ENCODE measurements at regions not wholly inside any gene's neighbourhood (a gene's known extent, or its start where the extent isn't known, plus 50 kb on each side); places are given as distances from the start of the nearest gene placed in this dataset.
"Not testable (repeated sequence)": the region's sequence is repeated elsewhere in the genome, so short reads cannot be mapped to it uniquely, and the experiment has no call there.

- H3K27me3 ChIP-seq (ENCODE audit: control insufficient read depth, insufficient read depth, low read length) = no peaks in the 10 kb centered on the region
- intact Hi-C loops (cut with micrococcal nuclease) = no loop called here
- no peak overlapping the region for H3K14ac ChIP-seq (replicated peaks; ENCODE audit: low read depth, low read length)
- no peak overlapping the region for H2BK15ac ChIP-seq (ENCODE audit: low read depth, low read length)
- no peak overlapping the region for H4K8ac ChIP-seq (ENCODE audit: low read depth in 2 of 2, low read length in 2 of 2)
- no peak overlapping the region for H3K18ac ChIP-seq (ENCODE audit: low read depth, low read length)
- no peak overlapping the region for H2BK5ac ChIP-seq (ENCODE audit: low read depth, low read length, poor library complexity, severe bottlenecking)
- H3K4me3 ChIP-seq (ENCODE audit: insufficient read depth, low read depth, low read length) = no peak overlapping the region
- no peak overlapping the region for H3K4me2 ChIP-seq (ENCODE audit: low read depth, low read length)
- no peaks in the 10 kb centered on the region for H3K9me3 ChIP-seq (ENCODE audit: control insufficient read depth, insufficient read depth, low read length)
- dilution Hi-C loops (cut with HindIII; ENCODE audit: low sequenced_read_pairs, unreplicated experiment) = no loop called here
- H3K9ac ChIP-seq (ENCODE audit: low read depth, low read length) = no peak overlapping the region
- BruUV-seq (replicated peaks) = no TSS peak
- ATAC-seq (ENCODE audit: low read depth) (no peak), DNase-seq (no peak)
- H3K23ac ChIP-seq (ENCODE audit: low read depth, low read length) = no peak overlapping the region
- ChIA-PET POLR2A (ENCODE audit: unreplicated experiment) (no interaction called here), CTCF (no interaction called here)
- no peaks in the 10 kb centered on the region for H4K20me1 ChIP-seq (ENCODE audit: insufficient read depth, low read length)
- no peaks in the 10 kb centered on the region for H3K79me1 ChIP-seq (ENCODE audit: low read depth in 1 of 2, low read length in 2 of 2)
- no peak overlapping the region for H4K91ac ChIP-seq (ENCODE audit: insufficient read depth, low read depth, low read length)
- H2AFZ ChIP-seq (replicated peaks; ENCODE audit: low read length, poor library complexity) = no peak overlapping the region
- no peak overlapping the region for H2BK120ac ChIP-seq (ENCODE audit: low read depth, low read length)
- no peaks in the 10 kb centered on the region for H3K9me1 ChIP-seq (ENCODE audit: insufficient read depth, low read length)
- H3K4ac ChIP-seq (ENCODE audit: low read depth, low read length) = no peak overlapping the region
- no peaks in the 10 kb centered on the region for H3K36me3 ChIP-seq (ENCODE audit: control insufficient read depth, insufficient read depth, low read length)
- no peak overlapping the region for H3K27ac ChIP-seq (ENCODE audit: insufficient read depth, low read length)
- TF ChIP-seq MXI1 (IDR thresholded peaks at IDR 0.05; ENCODE audit: borderline replicate concordance, low read depth, low read length) = no peak
- no peak for TF ChIP-seq RFX5 (IDR thresholded peaks at IDR 0.05; ENCODE audit: low read depth, low read length)
- no peak for TF ChIP-seq MAFK (IDR thresholded peaks at IDR 0.05; ENCODE audit: low read depth, low read length)
- TF ChIP-seq, protein P1, sequence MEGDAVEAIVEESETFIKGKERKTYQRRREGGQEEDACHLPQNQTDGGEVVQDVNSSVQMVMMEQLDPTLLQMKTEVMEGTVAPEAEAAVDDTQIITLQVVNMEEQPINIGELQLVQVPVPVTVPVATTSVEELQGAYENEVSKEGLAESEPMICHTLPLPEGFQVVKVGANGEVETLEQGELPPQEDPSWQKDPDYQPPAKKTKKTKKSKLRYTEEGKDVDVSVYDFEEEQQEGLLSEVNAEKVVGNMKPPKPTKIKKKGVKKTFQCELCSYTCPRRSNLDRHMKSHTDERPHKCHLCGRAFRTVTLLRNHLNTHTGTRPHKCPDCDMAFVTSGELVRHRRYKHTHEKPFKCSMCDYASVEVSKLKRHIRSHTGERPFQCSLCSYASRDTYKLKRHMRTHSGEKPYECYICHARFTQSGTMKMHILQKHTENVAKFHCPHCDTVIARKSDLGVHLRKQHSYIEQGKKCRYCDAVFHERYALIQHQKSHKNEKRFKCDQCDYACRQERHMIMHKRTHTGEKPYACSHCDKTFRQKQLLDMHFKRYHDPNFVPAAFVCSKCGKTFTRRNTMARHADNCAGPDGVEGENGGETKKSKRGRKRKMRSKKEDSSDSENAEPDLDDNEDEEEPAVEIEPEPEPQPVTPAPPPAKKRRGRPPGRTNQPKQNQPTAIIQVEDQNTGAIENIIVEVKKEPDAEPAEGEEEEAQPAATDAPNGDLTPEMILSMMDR (conservative IDR thresholded peaks at IDR 0.05; ENCODE audit: low read depth, low read length) = no peak
- TF ChIP-seq RAD21 (IDR thresholded peaks at IDR 0.05; ENCODE audit: low read length) = no peak
- TF ChIP-seq SMC3 (IDR thresholded peaks at IDR 0.05; ENCODE audit: low read depth, low read length) = no peak
- no CpG with 5 or more reads among the region's 2 CpGs for WGBS, 2 experiments (ENCODE audit: extremely low coverage in 2 of 2, insufficient read length in 1 of 2)
- in situ Hi-C loops (cut with MboI; ENCODE audit: low sequenced_read_pairs) = no loop called here
- H3K4me1 ChIP-seq (ENCODE audit: control insufficient read depth, insufficient read depth, low read length) = no peaks in the 10 kb centered on the region
- no peak overlapping the region for H4K5ac ChIP-seq (ENCODE audit: low read depth, low read length)
- H3K56ac ChIP-seq (ENCODE audit: extremely low read depth, insufficient read depth, low read length) = no peak overlapping the region
- H2AK5ac ChIP-seq (ENCODE audit: low read depth, low read length) = no peak overlapping the region
- no peak overlapping the region for H2BK20ac ChIP-seq (ENCODE audit: low read depth, low read length)
- H2AK9ac ChIP-seq (replicated peaks; ENCODE audit: low read depth, low read length, poor library complexity) = no peak overlapping the region
Measured at GRCh38 chr13:79612604-79613003, 131.6 kb downstream of the NDFIP2 start.

- in situ Hi-C loops (cut with MboI; ENCODE audit: low sequenced_read_pairs); H4K91ac ChIP-seq (ENCODE audit: insufficient read depth, low read depth, low read length); H3K56ac ChIP-seq (ENCODE audit: extremely low read depth, insufficient read depth, low read length); CTCF ChIA-PET; H2BK20ac ChIP-seq (ENCODE audit: low read depth, low read length); H3K4me2 ChIP-seq (ENCODE audit: low read depth, low read length); H3K4me3 ChIP-seq (ENCODE audit: insufficient read depth, low read depth, low read length); H2BK15ac ChIP-seq (ENCODE audit: low read depth, low read length); POLR2A ChIA-PET (ENCODE audit: unreplicated experiment); H2BK120ac ChIP-seq (ENCODE audit: low read depth, low read length); H2AK9ac ChIP-seq (replicated peaks; ENCODE audit: low read depth, low read length, poor library complexity); H3K36me3 ChIP-seq (ENCODE audit: control insufficient read depth, insufficient read depth, low read length); H3K9me3 ChIP-seq (ENCODE audit: control insufficient read depth, insufficient read depth, low read length); H3K4me1 ChIP-seq (ENCODE audit: control insufficient read depth, insufficient read depth, low read length); DNase-seq; BruUV-seq (replicated peaks); H3K79me1 ChIP-seq (ENCODE audit: low read depth in 1 of 2, low read length in 2 of 2); H3K4ac ChIP-seq (ENCODE audit: low read depth, low read length); H4K8ac ChIP-seq (ENCODE audit: low read depth in 2 of 2, low read length in 2 of 2); H3K23ac ChIP-seq (ENCODE audit: low read depth, low read length); H2BK5ac ChIP-seq (ENCODE audit: low read depth, low read length, poor library complexity, severe bottlenecking); H3K9ac ChIP-seq (ENCODE audit: low read depth, low read length); H3K14ac ChIP-seq (replicated peaks; ENCODE audit: low read depth, low read length); intact Hi-C loops (cut with micrococcal nuclease); H4K5ac ChIP-seq (ENCODE audit: low read depth, low read length); H2AFZ ChIP-seq (replicated peaks; ENCODE audit: low read length, poor library complexity); H3K18ac ChIP-seq (ENCODE audit: low read depth, low read length); H4K20me1 ChIP-seq (ENCODE audit: insufficient read depth, low read length); H2AK5ac ChIP-seq (ENCODE audit: low read depth, low read length); ATAC-seq (ENCODE audit: low read depth); H3K27ac ChIP-seq (ENCODE audit: insufficient read depth, low read length); dilution Hi-C loops (cut with HindIII; ENCODE audit: low sequenced_read_pairs, unreplicated experiment); H3K27me3 ChIP-seq (ENCODE audit: control insufficient read depth, insufficient read depth, low read length); H3K9me1 ChIP-seq (ENCODE audit: insufficient read depth, low read length): not testable (repeated sequence)
Measured at GRCh38 chr13:79607895-79608294, 126.9 kb downstream of the NDFIP2 start.

Data from IMR-90 (cell line).